DOHH2 (cell line): ENCODE measurements at regions not wholly inside any gene's neighbourhood (a gene's known extent, or its start where the extent isn't known, plus 50 kb on each side); places are given as distances from the start of the nearest gene placed in this dataset.

Source experiments
- EZH2phosphoT487 ChIP-seq: fragments of 200-600 bp; sonication (generic); IDR thresholded peaks from 2 replicates; pipeline ENCODE4 v1.6.1; 2017; ENCODE audit warnings: borderline replicate concordance, mild to moderate bottlenecking, antibody characterized with exemption, low read length, moderate library complexity, mixed read lengths
- TF ChIP-seq, protein P1 (sequence below): fragments of 200-600 bp; sonication (generic); IDR thresholded peaks from one replicate; pipeline ENCODE4 v1.5.1; 2014; ENCODE audit warnings: antibody characterized with exemption, mild to moderate bottlenecking, low read depth, low read length; ENCODE audit not compliant: poor library complexity, severe bottlenecking

DNA sequence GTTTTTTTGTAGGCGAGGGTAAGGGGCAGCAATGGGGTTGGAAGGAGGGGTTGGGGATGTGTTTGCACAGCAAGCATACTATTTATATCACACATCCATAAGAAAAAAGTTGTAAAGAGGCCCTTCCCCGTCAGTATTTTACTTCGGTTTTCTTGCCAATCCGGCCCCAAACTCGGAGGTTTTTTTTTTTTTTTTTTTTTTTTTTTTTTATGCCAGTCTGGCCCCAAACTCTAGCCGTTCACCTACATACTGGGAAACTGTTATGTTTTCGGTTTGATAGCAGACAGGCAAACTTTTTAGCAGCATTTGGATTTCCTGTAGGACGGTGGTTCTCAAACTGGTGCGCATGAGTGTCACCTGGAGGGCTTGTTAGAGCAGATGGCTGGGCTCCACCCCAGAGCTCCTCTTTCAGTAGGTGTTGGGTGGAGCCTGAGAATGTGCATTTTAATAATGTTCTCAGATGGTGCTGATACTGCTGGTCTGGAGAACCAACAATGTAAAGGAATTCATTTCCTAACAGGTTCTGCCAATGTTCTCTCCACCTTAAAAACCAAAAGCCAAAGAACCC is 76.5 kb upstream of the ZBED5 start:
- TF ChIP-seq, protein P1, sequence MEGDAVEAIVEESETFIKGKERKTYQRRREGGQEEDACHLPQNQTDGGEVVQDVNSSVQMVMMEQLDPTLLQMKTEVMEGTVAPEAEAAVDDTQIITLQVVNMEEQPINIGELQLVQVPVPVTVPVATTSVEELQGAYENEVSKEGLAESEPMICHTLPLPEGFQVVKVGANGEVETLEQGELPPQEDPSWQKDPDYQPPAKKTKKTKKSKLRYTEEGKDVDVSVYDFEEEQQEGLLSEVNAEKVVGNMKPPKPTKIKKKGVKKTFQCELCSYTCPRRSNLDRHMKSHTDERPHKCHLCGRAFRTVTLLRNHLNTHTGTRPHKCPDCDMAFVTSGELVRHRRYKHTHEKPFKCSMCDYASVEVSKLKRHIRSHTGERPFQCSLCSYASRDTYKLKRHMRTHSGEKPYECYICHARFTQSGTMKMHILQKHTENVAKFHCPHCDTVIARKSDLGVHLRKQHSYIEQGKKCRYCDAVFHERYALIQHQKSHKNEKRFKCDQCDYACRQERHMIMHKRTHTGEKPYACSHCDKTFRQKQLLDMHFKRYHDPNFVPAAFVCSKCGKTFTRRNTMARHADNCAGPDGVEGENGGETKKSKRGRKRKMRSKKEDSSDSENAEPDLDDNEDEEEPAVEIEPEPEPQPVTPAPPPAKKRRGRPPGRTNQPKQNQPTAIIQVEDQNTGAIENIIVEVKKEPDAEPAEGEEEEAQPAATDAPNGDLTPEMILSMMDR = no peak
- TF ChIP-seq EZH2phosphoT487 = no peak
